ENCODE measurements at regions not wholly inside any gene's neighbourhood (a gene's known extent, or its start where the extent isn't known, plus 50 kb on each side); places are given as distances from the start of the nearest gene placed in this dataset.
A peak's percentile ranks its signal among the peaks of the same experiment; 100 is the strongest.

- DNase-seq (ENCODE audit: low read depth, low spot score), result no peak
Measured at GRCh38 chr20:22437354-22437753, 147.0 kb downstream of the FOXA2 start.

- DNase-seq (ENCODE audit: low read depth, low spot score), result no peak
Measured at GRCh38 chr20:22431419-22431818, 153.0 kb downstream of the FOXA2 start.

- DNase-seq (ENCODE audit: low read depth, low spot score), result peak; percentile 55
Measured at GRCh38 chr20:22430746-22431168, 153.6 kb downstream of the FOXA2 start.

- DNase-seq (ENCODE audit: low read depth, low spot score), result peak; percentile 98
Measured at GRCh38 chr20:22430154-22430745, 154.1 kb downstream of the FOXA2 start.

- peak; percentile 40 for DNase-seq (ENCODE audit: low read depth, low spot score)
Measured at GRCh38 chr20:22429175-22430153, 154.9 kb downstream of the FOXA2 start.

- DNase-seq (ENCODE audit: low read depth, low spot score), result no peak
Measured at GRCh38 chr20:22428051-22428450, 156.3 kb downstream of the FOXA2 start.

GRCh38 chr20:22426772-22427171, 157.6 kb downstream of the FOXA2 start:
- DNase-seq (ENCODE audit: low read depth, low spot score), result no peak

GRCh38 chr20:22425344-22426295, 158.8 kb downstream of the FOXA2 start:
- no peak for DNase-seq (ENCODE audit: low read depth, low spot score)

GRCh38 chr20:22423190-22423832, 161.1 kb downstream of the FOXA2 start:
- no peak for DNase-seq (ENCODE audit: low read depth, low spot score)

- DNase-seq (ENCODE audit: low read depth, low spot score), result no peak
Measured at GRCh38 chr20:22420116-22420598, 164.2 kb downstream of the FOXA2 start.

GRCh38 chr20:22418738-22419137, 165.6 kb downstream of the FOXA2 start:
- DNase-seq (ENCODE audit: low read depth, low spot score), result no peak

- DNase-seq (ENCODE audit: low read depth, low spot score), result no peak
Measured at GRCh38 chr20:22414305-22414742, 170.0 kb downstream of the FOXA2 start.

- DNase-seq (ENCODE audit: low read depth, low spot score), result no peak
Measured at GRCh38 chr20:22412977-22413868, 171.1 kb downstream of the FOXA2 start.

GRCh38 chr20:22411627-22412450, 172.5 kb downstream of the FOXA2 start:
- no peak for DNase-seq (ENCODE audit: low read depth, low spot score)

GRCh38 chr20:22411286-22411626, 173.1 kb downstream of the FOXA2 start:
- DNase-seq (ENCODE audit: low read depth, low spot score), result no peak

- DNase-seq (ENCODE audit: low read depth, low spot score), result no peak
Measured at GRCh38 chr20:22410556-22411130, 173.7 kb downstream of the FOXA2 start.

GRCh38 chr20:22408521-22409402, 175.6 kb downstream of the FOXA2 start:
- no peak for DNase-seq (ENCODE audit: low read depth, low spot score)

Data from ELF-1 (cell line).